ENCODE measurements at regions not wholly inside any gene's neighbourhood (a gene's known extent, or its start where the extent isn't known, plus 50 kb on each side); places are given as distances from the start of the nearest gene placed in this dataset.

DNA sequence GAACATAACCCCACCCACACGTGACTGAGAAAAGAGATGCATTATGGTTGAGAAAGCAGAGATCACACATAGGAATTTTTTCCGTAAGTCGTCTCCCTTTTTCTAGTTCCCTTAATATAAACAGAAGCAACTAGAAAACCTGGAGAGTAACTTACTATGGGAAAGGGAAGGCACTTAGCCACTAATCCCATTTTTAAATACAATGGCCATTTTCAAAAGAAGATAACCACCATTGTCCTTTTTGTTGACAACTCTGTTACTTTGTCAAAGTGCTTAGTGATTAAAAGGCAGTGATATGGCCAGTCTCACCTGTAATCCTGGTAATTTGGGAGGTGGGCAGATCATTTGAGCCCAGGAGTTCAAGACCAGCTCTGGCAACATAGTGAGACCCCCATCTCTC is 184.4 kb upstream of the UMPS start:
- TF ChIP-seq, protein P1, sequence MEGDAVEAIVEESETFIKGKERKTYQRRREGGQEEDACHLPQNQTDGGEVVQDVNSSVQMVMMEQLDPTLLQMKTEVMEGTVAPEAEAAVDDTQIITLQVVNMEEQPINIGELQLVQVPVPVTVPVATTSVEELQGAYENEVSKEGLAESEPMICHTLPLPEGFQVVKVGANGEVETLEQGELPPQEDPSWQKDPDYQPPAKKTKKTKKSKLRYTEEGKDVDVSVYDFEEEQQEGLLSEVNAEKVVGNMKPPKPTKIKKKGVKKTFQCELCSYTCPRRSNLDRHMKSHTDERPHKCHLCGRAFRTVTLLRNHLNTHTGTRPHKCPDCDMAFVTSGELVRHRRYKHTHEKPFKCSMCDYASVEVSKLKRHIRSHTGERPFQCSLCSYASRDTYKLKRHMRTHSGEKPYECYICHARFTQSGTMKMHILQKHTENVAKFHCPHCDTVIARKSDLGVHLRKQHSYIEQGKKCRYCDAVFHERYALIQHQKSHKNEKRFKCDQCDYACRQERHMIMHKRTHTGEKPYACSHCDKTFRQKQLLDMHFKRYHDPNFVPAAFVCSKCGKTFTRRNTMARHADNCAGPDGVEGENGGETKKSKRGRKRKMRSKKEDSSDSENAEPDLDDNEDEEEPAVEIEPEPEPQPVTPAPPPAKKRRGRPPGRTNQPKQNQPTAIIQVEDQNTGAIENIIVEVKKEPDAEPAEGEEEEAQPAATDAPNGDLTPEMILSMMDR (IDR thresholded peaks at IDR 0.05; ENCODE audit: low read depth, low read length): no peak
- no peak overlapping the region for H3K4me3 ChIP-seq (ENCODE audit: low read depth, low read length)

DNA sequence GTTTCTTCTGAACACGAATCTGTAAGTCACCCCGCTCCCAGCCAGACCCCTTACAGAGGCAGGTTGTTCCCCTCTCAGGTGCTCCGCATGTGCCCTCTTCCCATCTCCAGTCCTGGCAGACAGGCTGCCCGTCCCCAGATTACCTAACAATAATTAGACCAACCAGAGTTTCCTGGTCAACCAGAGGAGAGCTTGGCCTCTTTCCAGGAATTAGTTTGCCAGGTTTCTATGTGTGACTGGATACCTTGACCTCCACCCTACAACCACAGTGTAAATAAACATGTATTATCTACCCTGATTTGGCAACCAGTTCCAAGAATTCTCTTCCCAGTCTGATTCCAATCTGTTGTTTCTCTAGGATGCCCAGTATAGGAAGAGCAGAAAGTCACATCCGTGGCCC is 178.0 kb upstream of the UMPS start:
- TF ChIP-seq, protein P1 (IDR thresholded peaks at IDR 0.05; ENCODE audit: low read depth, low read length): no peak
- no peak overlapping the region for H3K4me3 ChIP-seq (ENCODE audit: low read depth, low read length)

DNA sequence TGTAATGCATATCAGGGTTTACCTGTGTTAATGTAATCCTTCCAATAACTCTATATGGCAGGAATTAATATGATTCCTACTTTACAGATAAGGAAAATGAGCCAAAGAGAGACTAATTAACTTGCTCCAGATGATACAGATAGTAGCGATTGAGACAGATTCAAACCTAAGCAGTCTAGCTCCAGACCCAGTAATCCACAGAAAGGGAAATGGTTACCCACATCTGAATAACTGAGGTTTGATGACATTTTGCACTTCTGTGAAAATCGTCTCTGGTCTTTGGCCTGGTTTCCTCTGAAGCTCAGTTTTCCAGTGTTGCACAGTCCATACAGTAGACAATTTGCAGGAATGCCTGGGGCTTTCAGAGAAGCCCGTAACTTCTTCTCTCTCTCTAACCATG is 177.1 kb upstream of the UMPS start:
- H3K4me3 ChIP-seq (ENCODE audit: low read depth, low read length): no peak overlapping the region
- TF ChIP-seq, protein P1 (IDR thresholded peaks at IDR 0.05; ENCODE audit: low read depth, low read length): no peak

DNA sequence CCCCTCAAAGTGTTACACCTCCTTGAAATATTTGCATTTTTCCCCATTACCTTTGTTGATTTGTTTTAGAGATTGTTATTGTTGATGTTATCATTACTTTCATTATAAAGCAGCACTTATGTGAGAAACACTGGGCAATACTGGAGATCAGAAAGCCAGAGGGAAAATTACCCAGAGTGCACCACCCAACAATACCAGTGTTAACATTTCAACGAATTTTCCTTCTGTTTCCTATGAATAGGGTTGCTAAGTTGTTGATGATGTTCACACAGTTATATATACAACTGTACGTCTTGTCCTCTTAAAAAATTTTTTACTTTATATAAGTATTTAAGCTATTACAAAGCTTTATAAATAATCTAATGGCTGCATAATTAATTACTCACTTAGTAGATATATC is 173.6 kb upstream of the UMPS start:
- TF ChIP-seq, protein P1 (IDR thresholded peaks at IDR 0.05; ENCODE audit: low read depth, low read length): no peak
- H3K4me3 ChIP-seq (ENCODE audit: low read depth, low read length): no peak overlapping the region

DNA sequence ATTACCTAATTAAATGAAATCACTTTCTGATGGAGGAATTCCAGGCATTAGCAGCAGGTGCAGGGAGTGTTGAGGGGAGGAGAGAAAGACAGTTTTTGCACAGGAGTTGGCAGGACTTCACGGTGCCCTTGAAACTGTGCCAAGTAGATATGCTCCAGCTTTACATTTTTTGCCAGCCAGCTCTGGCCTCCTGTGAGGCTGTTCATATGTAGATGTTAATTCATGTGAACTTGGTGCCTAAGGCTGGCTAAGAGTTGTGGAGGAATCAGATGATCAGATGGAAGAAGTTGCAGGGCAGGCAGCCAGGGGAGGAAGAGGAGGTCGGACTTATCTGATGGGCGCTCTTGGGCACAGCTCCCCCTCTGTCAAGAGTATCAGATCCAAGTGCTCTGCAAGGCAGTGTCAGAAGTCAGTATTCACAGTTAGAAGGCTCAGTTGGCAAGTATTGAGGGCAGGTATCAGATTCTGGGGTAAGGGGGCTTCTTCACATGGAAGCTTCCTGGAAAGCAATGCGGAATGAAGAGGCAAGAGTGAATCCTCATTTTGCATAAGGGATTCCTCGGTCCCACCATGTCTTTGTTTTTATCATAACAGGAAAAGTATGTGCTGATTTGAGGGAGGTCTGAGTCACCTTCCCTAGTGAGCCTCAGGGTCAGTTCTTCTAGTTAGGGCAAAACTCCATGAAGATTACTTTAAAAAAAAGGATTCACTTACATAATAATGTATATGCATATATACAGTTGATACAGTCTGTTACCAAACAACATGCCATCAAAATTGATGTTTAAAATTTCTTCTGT is 172.6 kb upstream of the UMPS start:
- H3K4me3 ChIP-seq (ENCODE audit: low read depth, low read length): no peak overlapping the region
- TF ChIP-seq, protein P1 (IDR thresholded peaks at IDR 0.05; ENCODE audit: low read depth, low read length): no peak

DNA sequence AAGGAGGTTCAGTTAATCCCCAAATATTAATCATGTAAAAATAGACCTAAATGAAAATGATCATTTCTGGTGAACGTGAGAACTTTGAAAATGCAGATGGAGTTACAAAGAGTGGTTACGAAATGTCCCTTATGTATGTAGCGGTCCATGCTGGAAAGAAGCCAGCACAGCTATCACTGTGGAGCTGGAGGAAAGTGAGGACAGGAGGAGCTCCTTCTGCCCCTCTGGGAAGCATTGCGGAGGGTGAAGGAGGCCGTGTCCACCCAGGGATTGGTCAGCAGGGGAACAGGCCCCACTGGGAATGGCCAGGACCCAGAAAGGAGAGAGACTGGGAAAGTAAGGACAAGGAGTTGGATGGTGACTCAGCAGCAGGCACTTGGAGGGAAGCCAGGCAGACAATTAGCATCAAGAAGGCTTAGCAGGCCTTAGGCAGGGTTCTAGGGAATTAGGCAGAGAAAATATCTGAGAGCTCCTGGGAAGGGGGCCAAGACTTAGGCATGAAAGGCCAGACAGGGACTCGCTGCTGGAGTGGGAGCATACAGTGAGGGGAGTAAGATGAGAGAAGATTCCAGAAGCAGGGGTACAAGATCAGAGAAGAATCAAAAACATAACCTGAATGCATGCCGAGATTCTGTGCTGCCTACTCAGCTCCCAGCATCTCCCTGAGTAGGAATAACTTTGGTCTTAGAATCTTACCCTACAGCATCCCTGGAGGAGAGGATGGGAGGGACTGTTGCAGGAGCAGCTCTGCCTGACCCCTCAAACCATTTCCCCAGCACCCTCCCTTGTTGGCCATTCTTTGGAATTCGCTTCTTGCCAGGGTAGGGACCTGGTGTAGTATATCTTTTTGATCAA is 171.0 kb upstream of the UMPS start:
- TF ChIP-seq, protein P1 (IDR thresholded peaks at IDR 0.05; ENCODE audit: low read depth, low read length): no peak
- H3K4me3 ChIP-seq (ENCODE audit: low read depth, low read length): no peak overlapping the region
